HUES48 (cell line): ENCODE measurements at regions not wholly inside any gene's neighbourhood (a gene's known extent, or its start where the extent isn't known, plus 50 kb on each side); places are given as distances from the start of the nearest gene placed in this dataset.

Experiments used
- H3K27ac ChIP-seq: one replicate; pipeline ENCODE4 v1.7.0; 2013; ENCODE audit warnings: low read depth, low read length, inconsistent platforms
- H3K27me3 ChIP-seq: 2 replicates; pipeline ENCODE4 v1.6.1; 2013; ENCODE audit warnings: mild to moderate bottlenecking, low read length; ENCODE audit not compliant: control insufficient read depth, insufficient read depth
- H3K36me3 ChIP-seq: 2 replicates; pipeline ENCODE4 v1.6.1; 2013; ENCODE audit warnings: low read length; ENCODE audit not compliant: control insufficient read depth, insufficient read depth
- H3K4me1 ChIP-seq: 2 replicates; pipeline ENCODE4 v1.6.1; 2013; ENCODE audit warnings: mild to moderate bottlenecking, low read length; ENCODE audit not compliant: control insufficient read depth, insufficient read depth
- H3K4me3 ChIP-seq: 2 replicates; pipeline ENCODE4 v1.5.1; 2013; ENCODE audit warnings: mild to moderate bottlenecking, low read depth, low read length
- H3K9ac ChIP-seq: 2 replicates; pipeline ENCODE4 v1.6.1; 2013; ENCODE audit warnings: mild to moderate bottlenecking, low read depth, low read length, moderate library complexity
- H3K9me3 ChIP-seq: 2 replicates; pipeline ENCODE4 v1.6.1; 2013; ENCODE audit warnings: low read length; ENCODE audit not compliant: control insufficient read depth, insufficient read depth

GRCh38 chr11:127559978-127560377 is 559.4 kb upstream of the KIRREL3 start:
- no peak overlapping the region for H3K9ac ChIP-seq
- no peaks in the 10 kb centered on the region for H3K36me3 ChIP-seq
- peaks cover 7% of the 10 kb centered on the region for H3K4me1 ChIP-seq
- no peak overlapping the region for H3K27ac ChIP-seq
- no peak overlapping the region for H3K4me3 ChIP-seq
- no peaks in the 10 kb centered on the region for H3K27me3 ChIP-seq
- no peaks in the 10 kb centered on the region for H3K9me3 ChIP-seq

DNA sequence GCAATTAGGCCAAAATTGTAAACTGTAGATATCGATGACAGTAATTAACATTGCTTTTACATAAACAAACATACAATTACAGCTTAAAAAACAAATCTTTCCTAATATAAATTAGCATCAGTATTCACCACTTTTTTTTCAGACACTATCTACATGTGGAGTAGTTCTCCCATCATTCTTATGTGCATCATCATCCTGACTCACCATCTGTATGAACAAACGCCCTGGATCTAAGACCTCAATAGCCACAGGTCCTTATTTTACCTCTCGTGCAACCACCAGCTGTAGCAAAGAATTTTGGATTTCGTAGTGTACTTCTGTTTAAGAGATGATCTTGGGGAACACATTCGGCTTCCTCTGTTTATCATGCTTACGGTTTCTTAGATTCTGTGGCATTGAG is 551.9 kb upstream of the KIRREL3 start:
- H3K36me3 ChIP-seq: no peaks in the 10 kb centered on the region
- H3K27ac ChIP-seq: no peak overlapping the region
- H3K9me3 ChIP-seq: no peaks in the 10 kb centered on the region
- no peak overlapping the region for H3K9ac ChIP-seq
- H3K4me3 ChIP-seq: no peak overlapping the region
- H3K4me1 ChIP-seq: no peaks in the 10 kb centered on the region
- no peaks in the 10 kb centered on the region for H3K27me3 ChIP-seq

DNA sequence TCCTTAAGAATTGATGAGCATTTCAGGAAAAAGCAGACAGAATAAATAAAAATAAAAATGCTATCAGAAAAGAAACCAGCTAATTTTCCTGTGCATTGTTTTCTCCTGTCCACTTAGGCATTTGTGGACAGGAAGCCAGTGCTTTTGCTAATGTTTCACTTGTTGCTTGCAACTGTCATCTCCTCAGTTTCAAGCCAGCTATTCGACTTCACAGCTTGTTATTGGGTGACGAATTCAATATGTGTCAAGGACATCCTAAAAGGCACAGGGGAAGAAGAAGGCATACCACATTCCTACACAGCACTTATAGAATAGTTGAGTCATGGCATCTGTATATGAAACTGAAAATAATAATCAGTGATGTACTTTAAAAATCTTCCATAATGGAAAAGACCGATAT is 530.6 kb upstream of the KIRREL3 start:
- Histone ChIP-seq H3K27me3 (no peaks in the 10 kb centered on the region), H3K4me3 (no peak overlapping the region), H3K9me3 (no peaks in the 10 kb centered on the region), H3K36me3 (no peaks in the 10 kb centered on the region), H3K4me1 (no peaks in the 10 kb centered on the region), H3K27ac (no peak overlapping the region), H3K9ac (no peak overlapping the region)

DNA sequence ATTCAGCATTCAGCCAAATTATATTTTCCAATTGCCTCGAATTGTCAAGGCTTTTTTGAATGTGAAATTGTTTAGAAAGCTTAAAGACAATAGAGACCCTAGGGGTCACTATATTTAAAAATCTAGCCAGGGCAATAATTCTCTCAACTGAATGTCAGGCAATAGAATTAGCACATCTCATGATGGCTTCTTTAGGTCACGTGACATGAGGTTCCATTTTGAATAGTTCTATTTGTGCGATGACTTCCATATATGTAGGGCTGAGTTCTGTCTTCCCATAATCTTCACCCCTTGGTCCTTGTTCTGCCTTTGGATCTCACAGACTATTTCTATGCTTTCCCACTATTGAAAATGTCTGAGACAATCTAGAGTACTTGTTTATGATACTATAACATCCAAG is 527.7 kb upstream of the KIRREL3 start:
- Histone ChIP-seq H3K4me3 (no peak overlapping the region), H3K4me1 (no peaks in the 10 kb centered on the region), H3K36me3 (no peaks in the 10 kb centered on the region), H3K27me3 (no peaks in the 10 kb centered on the region), H3K9ac (no peak overlapping the region), H3K9me3 (no peaks in the 10 kb centered on the region), H3K27ac (no peak overlapping the region)

DNA sequence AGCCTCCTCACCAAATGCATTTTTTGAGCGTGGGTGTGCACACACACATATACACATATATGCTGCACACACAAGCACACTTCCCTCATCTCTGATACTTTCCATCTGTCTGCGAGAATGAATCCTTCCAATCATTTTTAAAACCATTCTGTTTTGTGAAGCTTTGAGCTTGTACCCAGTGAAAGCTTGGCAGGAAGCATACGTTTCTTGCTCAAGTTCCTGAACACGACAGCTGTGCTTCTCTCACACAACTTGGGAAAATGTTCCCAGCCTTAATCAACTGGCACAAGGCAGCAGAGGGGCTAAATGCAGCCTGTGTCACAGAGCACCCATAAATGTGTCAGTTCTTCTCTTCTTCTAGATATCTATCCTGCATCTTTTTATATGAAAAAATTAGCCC is 524.0 kb upstream of the KIRREL3 start:
- Histone ChIP-seq H3K27ac (no peak overlapping the region), H3K36me3 (no peaks in the 10 kb centered on the region), H3K9ac (no peak overlapping the region), H3K4me3 (no peak overlapping the region), H3K4me1 (no peaks in the 10 kb centered on the region), H3K27me3 (no peaks in the 10 kb centered on the region), H3K9me3 (no peaks in the 10 kb centered on the region)

DNA sequence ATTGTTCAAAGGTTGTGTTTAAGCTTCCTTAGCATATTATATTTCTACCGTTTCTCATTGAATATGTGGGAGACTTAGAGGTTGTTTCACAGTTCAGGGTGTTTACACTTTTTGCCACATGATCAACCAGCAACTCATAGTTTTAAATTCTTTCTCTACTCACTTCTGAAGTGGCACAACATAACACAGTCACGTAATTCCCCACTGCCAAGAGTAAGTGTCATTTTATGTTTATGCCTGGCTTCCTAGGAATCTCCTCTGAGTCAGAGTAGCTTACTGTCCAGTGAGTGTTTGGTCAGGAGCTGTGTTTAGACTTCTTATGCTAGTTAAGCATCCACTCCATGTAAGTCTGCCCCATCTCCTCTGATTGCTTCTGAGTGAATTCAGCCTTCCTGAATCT is 520.8 kb upstream of the KIRREL3 start:
- H3K27ac ChIP-seq: no peak overlapping the region
- no peak overlapping the region for H3K9ac ChIP-seq
- no peaks in the 10 kb centered on the region for H3K27me3 ChIP-seq
- H3K4me1 ChIP-seq: no peaks in the 10 kb centered on the region
- H3K4me3 ChIP-seq: no peak overlapping the region
- H3K36me3 ChIP-seq: no peaks in the 10 kb centered on the region
- H3K9me3 ChIP-seq: no peaks in the 10 kb centered on the region

GRCh38 chr11:127507851-127508250 is 507.3 kb upstream of the KIRREL3 start:
- no peaks in the 10 kb centered on the region for H3K27me3 ChIP-seq
- H3K36me3 ChIP-seq: no peaks in the 10 kb centered on the region
- no peak overlapping the region for H3K27ac ChIP-seq
- H3K9ac ChIP-seq: no peak overlapping the region
- no peak overlapping the region for H3K4me3 ChIP-seq
- no peaks in the 10 kb centered on the region for H3K4me1 ChIP-seq
- no peaks in the 10 kb centered on the region for H3K9me3 ChIP-seq

DNA sequence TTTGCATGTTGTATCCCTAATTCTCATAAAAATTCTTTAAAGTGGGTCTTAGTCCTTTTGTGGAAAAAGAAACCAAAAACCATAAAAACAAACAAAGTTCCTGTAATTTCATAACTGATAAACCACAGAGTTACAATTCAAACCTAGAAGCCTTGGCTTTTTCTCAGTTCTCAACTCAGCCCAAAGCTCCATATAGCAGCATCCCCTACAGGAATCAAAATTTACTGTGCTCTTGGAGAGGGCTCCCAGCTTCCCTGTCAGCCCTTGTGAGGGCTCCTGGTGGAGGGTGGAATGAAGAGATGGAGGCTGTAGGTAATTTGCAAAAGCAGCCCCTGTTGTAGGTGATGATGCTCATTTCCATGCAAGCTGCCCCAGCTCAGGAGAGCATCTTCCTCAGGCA is 506.1 kb upstream of the KIRREL3 start:
- no peaks in the 10 kb centered on the region for H3K9me3 ChIP-seq
- no peaks in the 10 kb centered on the region for H3K4me1 ChIP-seq
- H3K36me3 ChIP-seq: no peaks in the 10 kb centered on the region
- no peak overlapping the region for H3K4me3 ChIP-seq
- H3K27ac ChIP-seq: no peak overlapping the region
- H3K27me3 ChIP-seq: no peaks in the 10 kb centered on the region
- no peak overlapping the region for H3K9ac ChIP-seq

DNA sequence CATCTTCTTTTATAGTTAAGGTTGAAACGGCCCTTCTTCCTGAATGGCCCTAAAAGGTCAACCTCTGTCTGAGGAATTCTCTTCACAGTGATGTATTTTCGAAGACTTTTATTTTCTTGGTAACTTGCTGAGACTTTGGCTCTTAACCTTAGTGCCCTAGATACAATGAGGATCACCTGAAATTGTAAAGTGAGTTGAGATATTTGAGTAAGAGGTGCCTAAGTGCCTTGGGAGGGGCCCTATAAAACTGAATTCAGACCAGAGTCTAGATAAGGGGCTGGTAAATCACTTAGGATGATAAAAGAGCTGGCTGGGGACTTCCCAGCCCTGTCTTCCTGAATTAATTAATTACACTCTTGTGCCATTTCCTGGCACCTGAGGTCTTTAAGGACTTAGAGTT is 505.6 kb upstream of the KIRREL3 start:
- H3K9ac ChIP-seq: no peak overlapping the region
- no peaks in the 10 kb centered on the region for H3K27me3 ChIP-seq

DNA sequence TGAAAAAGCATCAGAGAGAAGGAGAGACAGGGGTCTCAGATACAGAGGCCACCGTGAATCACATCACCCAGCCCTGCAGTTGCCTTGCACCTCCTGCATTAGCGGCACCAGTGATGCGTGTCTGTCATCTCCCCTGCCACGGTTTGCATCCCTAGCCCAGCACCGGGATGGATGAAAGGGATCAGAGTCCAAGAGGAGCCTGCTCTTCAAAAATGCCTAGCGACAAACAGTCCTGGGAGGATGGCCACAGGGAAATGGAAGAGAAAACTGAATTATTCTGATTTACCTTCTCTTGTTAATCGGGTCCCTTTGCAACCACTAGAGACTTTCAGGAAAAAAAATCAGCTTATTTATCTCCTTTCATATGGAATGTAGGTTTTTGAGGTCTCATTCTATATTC is 495.6 kb upstream of the KIRREL3 start:
- H3K36me3 ChIP-seq: no peaks in the 10 kb centered on the region
- no peak overlapping the region for H3K9ac ChIP-seq
- H3K4me1 ChIP-seq: 0 out of 2 replicates have a peak, but pooled peaks cover 4% of the 10 kb centered on the region
- no peak overlapping the region for H3K27ac ChIP-seq
- H3K4me3 ChIP-seq: no peak overlapping the region
- peaks cover 8% of the 10 kb centered on the region; the same call in 1 of the 2 replicates for H3K9me3 ChIP-seq
- H3K27me3 ChIP-seq: no peaks in the 10 kb centered on the region

More for the DNA sequence above, 505.6 kb upstream of the KIRREL3 start:
- Histone ChIP-seq H3K27ac (no peak overlapping the region), H3K9me3 (no peaks in the 10 kb centered on the region), H3K4me3 (no peak overlapping the region), H3K4me1 (no peaks in the 10 kb centered on the region), H3K36me3 (no peaks in the 10 kb centered on the region)

GRCh38 chr11:127493330-127494022 is 492.9 kb upstream of the KIRREL3 start:
- no peak overlapping the region for H3K4me3 ChIP-seq
- H3K4me1 ChIP-seq: 0 out of 2 replicates have a peak, but pooled peaks cover 2% of the 10 kb centered on the region
- H3K27ac ChIP-seq: no peak overlapping the region
- peaks cover 8% of the 10 kb centered on the region; the same call in 1 of the 2 replicates for H3K9me3 ChIP-seq
- no peaks in the 10 kb centered on the region for H3K27me3 ChIP-seq
- H3K9ac ChIP-seq: no peak overlapping the region
- no peaks in the 10 kb centered on the region for H3K36me3 ChIP-seq
